Non-pigmented ciliary epithelial cell (primary cell): ENCODE measurements at regions not wholly inside any gene's neighbourhood (a gene's known extent, or its start where the extent isn't known, plus 50 kb on each side); places are given as distances from the start of the nearest gene placed in this dataset.

Source experiments
- DNase-seq: peaks from one replicate; pipeline ENCODE4 v3.0.0-alpha.2; 2010; ENCODE audit warnings: low read depth

DNA sequence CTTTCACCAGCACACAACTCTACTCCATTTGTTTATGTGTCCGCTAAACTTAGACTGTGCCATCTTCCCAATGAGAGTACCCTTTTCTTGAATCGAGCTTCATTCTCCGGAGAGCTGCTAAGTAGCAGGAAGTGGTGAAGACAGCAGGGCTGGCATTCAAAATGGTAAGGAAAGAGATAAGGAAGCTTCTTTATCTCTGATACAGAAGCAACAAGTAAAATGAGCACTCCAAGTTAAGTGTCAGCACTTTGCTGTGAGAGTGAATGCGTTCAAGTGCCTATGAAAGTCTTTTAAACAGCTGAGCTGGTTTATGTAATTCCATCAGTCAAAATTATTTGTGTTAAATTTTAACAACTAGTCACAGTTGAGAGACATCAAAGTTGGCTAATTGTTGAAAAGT lies 386.8 kb upstream of the PTPRD start:
- no peak for DNase-seq

DNA sequence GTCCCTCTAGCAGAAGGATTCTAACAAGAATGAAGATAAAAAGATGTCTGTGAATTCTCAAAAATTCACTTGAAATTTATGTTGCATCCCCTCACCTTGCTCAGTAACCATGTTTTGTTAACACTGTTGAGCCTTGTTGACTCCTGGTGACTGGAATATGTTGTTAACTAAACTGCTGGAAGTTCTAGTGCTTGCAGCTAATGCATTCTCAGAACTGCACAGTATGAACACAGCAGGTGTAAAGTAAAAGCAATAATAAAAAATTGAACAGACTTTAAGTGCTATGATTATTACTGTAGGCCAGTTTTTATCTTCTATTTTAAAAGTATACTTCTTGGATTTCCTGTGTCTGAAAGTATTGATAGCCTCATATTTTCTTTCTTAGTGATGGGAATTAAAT lies 388.7 kb upstream of the PTPRD start:
- DNase-seq, result no peak

DNA sequence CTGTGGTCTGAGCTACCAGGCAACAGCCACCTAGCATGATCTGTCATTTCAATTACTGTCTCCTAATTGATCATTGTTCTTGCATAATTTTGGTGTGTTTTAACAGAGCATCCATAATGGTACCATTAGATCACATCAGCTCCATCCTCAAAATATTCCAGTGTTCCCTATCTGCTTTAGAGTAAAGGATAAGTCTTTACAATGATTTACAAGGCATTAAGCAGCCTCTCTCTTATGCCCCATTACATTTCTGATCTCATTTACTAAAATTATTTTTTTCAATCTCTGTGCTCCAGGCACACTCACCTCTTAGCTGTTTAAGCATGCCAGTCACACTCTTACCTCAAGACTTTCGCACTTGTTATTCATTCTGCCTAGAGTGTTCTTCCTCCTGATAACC lies 389.9 kb upstream of the PTPRD start:
- DNase-seq, result no peak

DNA sequence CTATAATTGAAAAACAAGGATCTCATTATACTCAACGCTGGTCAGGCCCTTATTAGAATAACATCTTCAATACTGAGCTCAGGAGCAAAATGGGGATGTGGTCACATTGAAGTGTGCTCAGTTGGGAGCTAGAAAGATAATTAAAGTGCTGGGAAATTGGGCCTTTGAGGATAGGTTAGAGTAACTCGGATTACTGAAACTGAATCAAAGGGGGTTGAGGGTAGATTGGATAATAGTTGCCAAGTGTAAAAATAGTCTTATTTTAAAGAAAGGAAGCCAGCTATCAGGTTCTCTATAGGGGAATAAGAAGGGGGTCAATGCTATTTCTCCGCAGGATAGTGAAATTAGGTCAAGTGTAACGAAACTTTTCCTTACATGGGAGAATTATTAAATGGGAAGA lies 391.0 kb upstream of the PTPRD start:
- DNase-seq, result no peak

DNA sequence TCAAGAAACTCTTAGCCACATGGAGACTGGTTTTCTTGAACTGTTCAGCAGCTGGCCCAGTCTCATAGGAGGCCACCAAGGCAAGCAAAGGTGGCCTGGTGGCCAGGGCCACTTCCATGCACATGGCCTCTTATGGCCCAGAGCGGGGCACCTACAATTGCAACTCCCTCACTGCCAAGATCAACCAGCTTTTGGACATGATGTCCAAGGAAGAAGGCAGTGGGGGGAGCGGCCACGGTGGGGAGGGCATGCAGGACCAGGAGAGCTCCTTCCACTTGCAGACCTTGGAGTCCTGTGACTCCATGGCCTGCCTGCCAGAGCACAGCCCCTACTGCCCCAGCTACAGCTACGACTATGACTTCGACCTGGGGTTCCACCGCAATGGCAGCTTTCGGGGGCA lies 398.9 kb upstream of the PTPRD start:
- no peak for DNase-seq

DNA sequence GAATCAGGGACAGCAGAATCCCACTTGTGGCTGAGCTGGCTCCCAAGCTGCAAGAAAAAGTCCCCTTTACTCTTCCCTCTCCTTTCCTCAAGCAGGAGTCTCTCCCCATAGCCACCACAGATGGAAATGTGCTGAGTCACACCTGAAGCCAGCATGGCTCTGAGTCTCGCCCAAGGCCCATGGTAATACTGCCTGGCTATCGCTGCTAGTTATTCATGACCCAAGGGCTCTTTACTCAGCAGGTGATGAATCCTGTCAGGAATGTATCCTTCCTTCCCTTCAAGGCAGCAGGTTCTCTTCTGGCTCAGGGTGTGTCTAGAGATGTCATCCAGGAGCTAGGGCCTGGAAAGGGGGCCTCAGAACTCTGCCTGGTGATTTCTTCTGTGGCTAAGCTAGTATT lies 403.3 kb upstream of the PTPRD start:
- no peak for DNase-seq

DNA sequence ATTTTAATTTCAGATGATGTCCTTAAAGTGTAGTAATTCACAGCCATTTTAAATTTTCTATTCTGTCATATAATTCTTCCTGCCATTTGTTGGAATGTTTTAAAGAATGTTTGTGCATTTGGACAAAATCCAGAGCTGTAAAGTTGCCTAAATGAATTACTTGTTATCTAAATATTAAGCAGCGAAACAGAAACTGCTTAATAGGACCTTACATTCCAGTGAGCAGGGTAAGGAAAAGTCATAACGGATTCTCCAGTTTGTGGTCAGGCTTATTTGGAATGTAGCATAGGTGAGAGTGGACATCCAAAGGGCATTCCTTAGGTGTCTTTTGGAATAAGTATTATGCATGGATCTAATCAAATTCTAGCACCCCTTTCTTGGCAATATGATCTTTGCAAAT lies 410.4 kb upstream of the PTPRD start:
- DNase-seq, result peak; percentile 6

DNA sequence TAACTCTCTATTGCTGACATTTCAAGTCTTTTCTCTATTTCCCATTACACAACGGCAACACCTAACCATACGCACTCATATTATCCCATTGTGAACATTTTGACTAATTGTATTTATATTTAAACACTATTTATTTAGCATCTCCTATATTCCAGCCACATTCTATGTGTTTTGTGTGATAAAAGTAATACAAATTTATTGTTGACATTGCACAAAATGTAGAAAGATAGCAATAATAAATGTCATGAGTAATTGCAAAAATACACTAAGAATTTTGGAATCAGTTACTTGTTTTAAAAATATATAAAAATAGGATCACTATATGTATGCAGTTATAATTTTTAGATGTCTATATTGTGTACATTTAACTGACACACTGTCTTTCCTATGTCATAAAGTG lies 413.0 kb upstream of the PTPRD start:
- DNase-seq, result no peak

DNA sequence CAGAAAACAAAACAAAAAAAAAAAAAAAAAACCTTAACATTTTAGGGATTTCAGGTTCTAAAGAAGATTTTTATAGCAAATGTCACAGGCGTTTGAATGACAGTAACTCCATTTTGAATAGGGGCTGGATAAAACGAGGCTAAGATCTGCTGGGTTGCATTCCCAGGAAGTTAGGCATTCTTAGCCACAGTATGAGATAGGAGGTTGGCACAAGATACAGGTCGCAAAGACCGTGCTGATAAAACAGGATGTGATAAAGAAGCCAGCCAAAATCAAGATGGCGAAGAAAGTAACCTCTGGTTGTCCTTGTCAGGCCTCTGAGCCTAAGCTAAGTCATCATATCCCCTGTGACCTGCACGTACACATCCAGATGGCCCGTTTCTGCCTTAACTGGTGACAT lies 425.6 kb upstream of the PTPRD start:
- DNase-seq, result no peak

DNA sequence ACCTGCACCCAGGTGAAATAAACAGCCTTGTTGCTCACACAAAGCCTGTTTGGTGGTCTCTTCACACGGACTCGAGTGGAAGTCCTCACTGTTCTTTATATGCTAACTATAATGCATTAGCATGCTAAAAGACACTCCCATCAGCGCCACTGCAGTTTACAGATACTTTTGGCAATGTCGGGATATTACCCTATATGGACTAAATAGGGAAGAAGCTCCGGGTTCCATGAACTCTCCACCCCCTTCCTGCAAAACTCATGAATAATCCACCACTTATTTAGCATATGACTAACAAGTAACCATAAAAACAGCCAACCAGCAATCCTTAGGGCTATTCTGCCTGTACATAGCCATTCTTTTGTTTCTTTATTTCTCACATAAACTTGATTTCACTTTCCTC lies 426.2 kb upstream of the PTPRD start:
- DNase-seq, result no peak

DNA sequence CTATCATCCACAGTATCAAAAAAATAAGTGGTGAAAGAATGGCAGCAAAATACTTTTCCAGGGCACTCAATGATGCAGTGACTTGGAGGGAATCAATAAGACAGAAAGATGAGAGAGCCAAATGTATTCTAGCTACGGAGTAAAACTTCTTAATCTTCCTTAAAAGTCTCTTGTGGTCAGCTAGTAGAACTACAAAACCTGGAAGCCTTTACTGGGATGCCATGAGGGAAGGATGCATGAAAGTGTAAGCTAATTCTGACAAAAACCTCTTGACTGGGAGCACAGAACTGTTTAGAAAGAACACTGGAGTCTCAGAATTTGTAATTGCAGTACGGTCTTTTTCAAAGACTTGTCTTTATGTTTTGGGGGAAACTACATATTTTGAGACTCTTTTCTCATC lies 432.8 kb upstream of the PTPRD start:
- DNase-seq, result no peak

DNA sequence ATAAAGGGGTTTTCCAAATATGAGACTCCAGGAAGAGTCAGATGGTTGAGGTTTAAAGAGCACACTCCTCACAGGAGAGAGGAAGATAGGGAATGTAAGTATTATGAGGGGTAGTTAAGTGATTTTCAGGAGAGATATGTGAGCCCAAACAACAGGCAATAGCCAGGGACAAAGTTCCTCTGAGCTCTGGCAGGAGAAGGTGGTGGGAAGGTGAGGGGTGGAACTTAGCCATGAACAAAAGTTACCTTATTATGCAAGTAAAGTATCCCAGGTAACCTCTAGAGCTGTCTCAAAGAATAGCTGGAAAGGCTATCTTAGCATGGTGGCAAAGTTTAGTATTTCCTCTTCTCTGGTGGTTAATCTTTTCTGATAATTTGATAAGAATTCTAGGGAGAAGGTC lies 450.5 kb upstream of the PTPRD start:
- no peak for DNase-seq

DNA sequence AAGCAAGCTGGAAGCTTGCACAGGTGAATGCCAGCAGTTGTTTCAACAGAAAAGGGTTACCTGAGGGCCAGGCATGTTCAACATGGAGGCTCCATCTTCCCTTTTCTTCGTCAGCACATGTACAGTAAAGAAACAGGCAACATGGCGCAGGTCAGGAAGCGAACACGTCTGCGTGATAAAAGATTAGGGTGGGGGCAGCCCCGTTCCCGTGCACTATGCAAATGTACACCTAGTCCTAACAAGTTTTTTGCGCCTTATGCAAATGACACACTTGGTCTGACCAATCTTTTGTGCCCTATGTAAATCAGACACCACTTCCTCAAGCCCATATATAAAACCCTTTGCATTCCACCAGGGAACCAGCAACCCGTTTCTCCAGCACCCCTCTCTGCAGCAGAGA lies 452.1 kb upstream of the PTPRD start:
- DNase-seq, result no peak

DNA sequence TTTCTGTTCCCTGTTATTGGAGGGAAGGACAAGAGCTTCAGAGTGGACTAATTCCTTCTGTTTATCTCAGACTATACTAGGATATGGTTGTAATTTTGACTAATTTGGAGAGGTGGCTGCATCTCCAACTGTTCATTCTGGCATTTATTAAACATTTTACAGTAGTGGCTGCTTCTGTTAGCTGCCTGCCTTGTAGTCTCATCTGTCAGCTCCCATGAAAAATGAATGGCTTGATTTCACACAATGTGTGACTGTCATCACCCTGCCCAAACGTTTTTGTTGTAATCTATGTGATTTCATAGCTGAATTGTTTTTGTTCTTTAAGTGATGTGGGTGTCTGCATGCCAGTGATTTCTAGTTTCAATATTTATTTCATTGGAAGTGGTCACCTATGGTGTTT lies 459.4 kb upstream of the PTPRD start:
- DNase-seq, result no peak

DNA sequence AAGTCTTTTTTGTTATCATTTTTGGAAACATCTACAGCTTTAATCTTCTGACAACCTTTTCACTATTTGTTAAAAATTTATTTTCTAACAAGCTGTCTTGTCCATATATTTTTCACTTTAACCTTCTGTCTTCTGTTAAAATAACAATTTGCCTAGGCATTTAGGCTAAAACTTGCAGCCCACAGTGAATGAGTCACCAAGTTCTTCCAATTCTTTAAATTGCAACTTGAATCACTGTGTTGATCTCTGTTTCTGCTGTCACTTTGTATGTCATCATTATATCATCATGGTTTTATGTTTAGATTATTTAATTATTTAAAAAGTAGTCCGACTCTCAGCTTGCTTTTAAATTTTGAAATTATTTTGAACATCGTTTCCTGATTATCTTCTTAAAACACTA lies 473.8 kb upstream of the PTPRD start:
- peak; percentile 59 for DNase-seq

DNA sequence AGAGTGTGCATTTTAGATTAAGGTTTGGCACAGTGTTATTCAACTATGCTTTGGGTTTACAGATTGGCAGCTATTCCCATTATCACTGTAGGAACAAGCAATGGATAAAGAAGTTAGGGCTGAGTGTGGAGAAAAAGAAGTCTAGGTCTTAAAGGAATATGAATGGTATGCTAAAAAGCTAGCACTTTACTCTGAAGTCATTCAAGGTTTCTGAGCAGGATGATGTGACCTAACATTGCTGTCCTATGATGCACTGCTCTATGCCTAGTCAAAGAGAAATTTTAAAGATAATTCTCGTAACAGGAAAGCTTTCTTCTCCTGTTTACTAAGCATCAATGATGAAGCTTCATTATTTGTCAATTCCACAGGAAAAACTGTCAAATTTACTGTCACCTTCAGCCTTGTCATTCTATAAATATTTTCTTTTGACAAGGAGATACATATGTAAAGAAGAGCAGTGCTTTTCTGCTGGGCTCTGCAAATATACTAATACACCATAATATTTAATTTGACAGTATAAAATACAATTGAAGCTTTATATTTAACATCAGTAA lies 476.1 kb upstream of the PTPRD start:
- DNase-seq, result no peak

DNA sequence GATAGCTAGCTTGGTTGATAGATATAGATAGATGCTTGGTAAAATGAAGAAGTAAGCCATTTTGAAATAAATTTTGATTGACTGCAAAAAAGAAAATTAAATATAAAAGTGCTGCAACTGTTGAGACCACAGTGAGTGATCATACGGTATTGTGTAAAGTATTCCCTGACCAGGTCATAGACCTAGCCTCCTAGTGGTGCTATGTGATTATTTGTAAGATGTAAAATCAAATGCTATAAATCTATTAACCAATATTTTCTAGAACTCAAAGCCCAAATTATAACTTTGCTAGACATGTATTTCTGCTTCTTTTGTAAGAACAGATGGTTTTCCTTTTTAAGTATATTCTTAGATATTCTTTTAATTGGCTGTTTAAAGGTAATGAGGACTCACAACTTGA lies 480.2 kb upstream of the PTPRD start:
- no peak for DNase-seq

DNA sequence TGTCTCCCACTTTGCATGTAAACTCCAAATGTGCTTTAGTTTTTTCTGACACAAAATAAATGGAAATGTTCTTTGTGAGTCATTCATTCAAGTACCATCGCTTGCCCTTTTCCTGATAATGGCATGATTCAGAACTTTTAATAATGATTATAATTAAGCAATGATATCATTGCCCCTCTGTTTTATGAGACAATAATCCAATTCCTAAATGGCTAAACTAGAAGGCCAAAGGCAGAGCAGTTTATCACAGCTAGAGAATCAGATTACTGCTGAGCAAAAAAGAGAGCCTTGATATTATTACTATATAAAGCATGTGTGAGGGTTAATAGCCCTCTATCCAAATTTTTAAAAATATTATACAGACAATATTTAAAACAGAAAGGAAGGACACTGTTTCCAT lies 484.2 kb upstream of the PTPRD start:
- DNase-seq, result no peak

DNA sequence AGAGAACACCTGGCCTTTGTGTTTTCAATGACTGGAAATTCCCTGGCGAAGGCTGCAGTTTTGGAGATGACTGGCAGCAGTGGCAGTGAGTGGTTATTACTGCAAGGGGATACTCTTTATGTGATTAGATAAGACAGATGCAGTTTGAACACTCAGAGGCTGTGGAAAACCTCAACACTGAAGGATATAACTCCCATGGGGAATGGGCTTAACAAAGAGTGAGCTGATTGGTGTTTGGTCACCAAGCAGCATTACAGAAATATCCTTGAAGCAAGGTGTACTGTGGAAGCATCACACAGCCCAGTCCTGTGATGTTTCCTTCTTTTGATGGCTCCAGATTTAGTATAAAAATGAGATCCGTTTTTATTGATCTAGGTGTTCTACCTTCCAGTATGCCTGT lies 490.7 kb upstream of the PTPRD start:
- DNase-seq, result no peak

DNA sequence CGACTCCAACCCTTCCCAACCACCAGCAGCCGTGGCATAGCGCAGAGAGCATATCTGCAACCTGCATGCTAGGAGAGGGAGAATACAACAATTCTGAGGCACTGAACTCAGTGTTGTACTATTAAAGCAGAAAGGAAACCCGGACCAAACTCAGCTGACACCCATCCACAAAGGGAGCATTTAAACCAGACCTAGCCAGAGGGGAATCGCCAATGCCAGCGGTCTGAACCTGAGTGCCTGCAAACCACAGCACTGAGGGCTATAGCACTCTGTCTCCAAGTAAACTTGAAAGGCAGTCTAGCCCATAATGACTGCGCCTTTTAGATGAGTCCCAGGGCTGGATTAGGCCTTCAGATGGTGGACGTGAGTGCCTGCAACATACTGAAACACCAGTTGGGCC lies 494.4 kb upstream of the PTPRD start:
- no peak for DNase-seq

DNA sequence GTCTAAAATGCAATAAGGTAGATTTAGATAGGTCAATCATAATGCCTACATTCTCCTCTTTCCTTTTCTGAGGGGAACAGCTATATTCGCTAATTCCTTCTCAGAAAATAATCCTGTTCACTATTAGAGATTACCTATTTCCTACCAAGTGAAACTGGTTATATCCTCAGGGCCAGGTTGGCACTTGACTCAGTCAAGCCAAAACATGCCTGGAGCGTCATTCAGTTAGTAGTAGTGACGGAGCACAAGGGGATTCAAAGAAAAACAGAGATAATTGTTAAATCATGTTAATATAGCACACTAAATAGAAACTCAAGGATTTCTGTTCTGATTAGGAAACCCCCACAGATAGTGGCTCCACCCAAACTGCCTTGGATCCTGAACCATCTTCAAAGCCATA lies 515.4 kb upstream of the PTPRD start:
- DNase-seq, result no peak

DNA sequence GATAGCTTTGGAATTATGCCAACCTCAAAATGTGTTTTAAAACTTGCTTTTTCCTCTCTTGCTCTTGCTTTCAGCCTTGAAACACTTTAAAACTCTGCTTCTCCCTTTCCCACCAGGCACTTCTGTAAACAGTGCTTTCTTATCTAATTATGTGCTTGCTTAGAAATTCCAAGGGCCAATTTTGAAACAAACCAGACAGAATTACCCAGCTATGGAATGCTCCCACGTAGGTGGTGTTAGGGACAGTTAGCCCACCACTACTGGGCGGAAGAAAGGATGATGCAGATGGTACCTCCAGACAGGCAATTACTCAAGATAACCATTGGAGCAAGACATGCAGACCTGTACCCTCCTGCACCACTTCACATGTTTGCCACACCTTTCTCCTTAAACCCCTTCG lies 523.0 kb upstream of the PTPRD start:
- DNase-seq, result no peak

DNA sequence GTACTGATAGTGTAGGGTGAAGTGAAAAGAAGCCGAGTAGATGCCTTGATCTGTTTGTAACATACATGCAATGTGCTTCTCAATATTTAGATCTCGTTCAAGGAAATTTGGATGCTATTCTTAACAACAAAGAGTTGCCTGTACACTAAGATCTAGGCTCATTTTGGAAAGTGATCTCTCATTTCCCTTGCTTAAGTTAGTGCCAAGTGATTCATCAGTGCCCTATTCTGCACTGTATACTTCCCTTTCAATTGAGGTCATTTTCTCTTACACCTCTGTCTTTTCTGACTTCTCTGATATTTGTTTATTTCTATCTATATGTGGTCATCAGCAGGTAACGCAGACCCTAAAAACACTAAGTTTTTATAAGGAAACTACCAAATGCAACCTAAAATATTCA lies 528.6 kb upstream of the PTPRD start:
- DNase-seq, result no peak

DNA sequence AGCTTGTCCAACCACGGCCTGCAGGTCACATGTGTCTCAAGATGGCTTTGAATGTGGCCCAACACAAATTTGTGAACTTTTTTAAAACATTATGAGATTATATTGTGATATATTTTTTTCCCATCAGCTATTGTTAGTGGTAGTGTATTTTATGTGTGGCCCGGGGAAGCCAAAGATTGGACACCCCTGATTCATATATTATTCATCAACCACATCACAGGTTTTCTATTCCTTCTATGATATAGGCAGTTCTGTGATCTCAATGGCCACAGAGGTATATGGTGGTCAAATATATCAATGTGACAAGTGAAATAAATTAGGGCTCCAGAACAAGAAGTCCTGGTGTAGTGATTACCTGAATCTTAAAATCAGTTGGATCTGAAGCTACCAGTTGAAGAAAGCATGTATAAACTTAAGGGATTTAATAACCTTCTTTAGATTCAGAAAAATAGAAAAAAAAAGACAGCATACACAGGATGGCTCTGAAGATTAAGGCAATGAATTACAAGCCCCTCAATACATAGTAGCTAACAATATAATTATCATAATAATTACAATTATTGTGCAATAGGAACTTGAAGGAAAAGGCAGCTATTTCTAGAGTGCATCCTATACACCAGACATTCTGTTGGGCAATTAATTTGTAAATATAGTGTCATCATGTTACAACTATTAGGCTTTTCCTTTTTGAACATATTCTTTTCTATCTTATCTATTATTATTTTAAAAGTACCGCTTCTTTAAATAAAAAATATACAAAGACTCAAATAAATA lies 530.4 kb upstream of the PTPRD start:
- DNase-seq, result no peak
